Endothelial cell of umbilical vein (primary cell): ENCODE measurements at regions not wholly inside any gene's neighbourhood (a gene's known extent, or its start where the extent isn't known, plus 50 kb on each side); places are given as distances from the start of the nearest gene placed in this dataset.
"Not testable (repeated sequence)": the region's sequence is repeated elsewhere in the genome, so short reads cannot be mapped to it uniquely, and the experiment has no call there.

Experiments
- BruUV-seq: library from RNA; stranded (reverse); fragments of 400-500 nt; replicated peaks from 2 replicates; lab custom pipeline; 2021; lab: Mats Ljungman, UMichigan
- CTCF ChIA-PET: fragments of 300-600, 350-600 bp; sonication (Branson Sonifier 250); formaldehyde crosslinking; loops from one replicate; lab custom pipeline; 2021; ENCODE audit warnings: antibody characterized with exemption, inconsistent platforms; lab: Charles Lee
- POLR2A ChIA-PET: fragments of 300-600, 350-600 bp; sonication (Branson Sonifier 250); formaldehyde crosslinking; loops from one replicate; lab custom pipeline; 2021; ENCODE audit warnings: antibody characterized with exemption, inconsistent platforms; lab: Charles Lee
- DNase-seq: peaks from one replicate; pipeline ENCODE4 v3.0.0-alpha.2; 2011; ENCODE audit warnings: low read depth, low spot score
- FAIRE-seq: peaks from 2 replicates; lab custom pipeline; 2011; peaks lifted over from hg19 to GRCh38; lab: Jason Lieb, UNC
- H2AFZ ChIP-seq: 2 replicates; pipeline ENCODE4 v1.6.0; 2012; ENCODE audit warnings: low read depth, low read length, control low read depth, inconsistent platforms
- H3K27ac ChIP-seq: 2 replicates; pipeline ENCODE4 v1.5.1; 2011; ENCODE audit warnings: low read depth, mild to moderate bottlenecking, control low read depth, low read length, moderate library complexity; ENCODE audit not compliant: insufficient read depth
- H3K27me3 ChIP-seq, 2 experiments: 2 replicates each; pipeline versions ENCODE4 v1.6.0 to v1.6.1; 2011; ENCODE audit warnings: low read length in 2 of 2, mixed read lengths in 1 of 2; ENCODE audit not compliant: control insufficient read depth in 2 of 2, insufficient read depth in 2 of 2
- H3K36me3 ChIP-seq, 2 experiments: 2 replicates in 1 of 2; 3 replicates in 1 of 2; pipeline ENCODE4 v1.5.1; 2011; ENCODE audit warnings: low read length in 2 of 2, mild to moderate bottlenecking in 1 of 2, moderate library complexity in 1 of 2; ENCODE audit not compliant: control insufficient read depth in 2 of 2, insufficient read depth in 2 of 2; ENCODE audit errors: extremely low read depth in 1 of 2
- H3K4me1 ChIP-seq: 3 replicates; pipeline ENCODE4 v1.5.1; 2011; ENCODE audit warnings: mild to moderate bottlenecking, low read length; ENCODE audit not compliant: control insufficient read depth, insufficient read depth; ENCODE audit errors: extremely low read depth
- H3K4me2 ChIP-seq: 2 replicates; pipeline ENCODE4 v1.6.1; 2011; ENCODE audit warnings: low read length, control low read depth, mixed read lengths; ENCODE audit not compliant: insufficient read depth
- H3K4me3 ChIP-seq, 3 experiments: fragments of 200-600 bp in 1 of 3; sonication (generic), shearing (Covaris generic) in 1 of 3; replicated peaks in 1 of 3; 2 replicates each; pipeline ENCODE4 v1.5.1; 2011 to 2016; ENCODE audit warnings: control low read depth in 3 of 3, low read length in 3 of 3, mild to moderate bottlenecking in 2 of 3, inconsistent platforms in 1 of 3, low read depth in 1 of 3, moderate library complexity in 1 of 3; ENCODE audit not compliant: insufficient read depth in 1 of 3
- H3K79me2 ChIP-seq: 2 replicates; pipeline ENCODE4 v1.6.0; 2012; ENCODE audit warnings: low read length, inconsistent platforms; ENCODE audit not compliant: control insufficient read depth, insufficient read depth
- H3K9ac ChIP-seq: replicated peaks from 2 replicates; pipeline ENCODE3; 2011; ENCODE audit warnings: low read length, control low read depth; ENCODE audit not compliant: insufficient read depth; ENCODE audit errors: extremely low read depth
- H3K9me1 ChIP-seq: replicated peaks from 3 replicates; pipeline ENCODE4 v1.6.0; 2011; ENCODE audit warnings: mild to moderate bottlenecking, low read length; ENCODE audit not compliant: control insufficient read depth, insufficient read depth; ENCODE audit errors: extremely low read depth
- H3K9me3 ChIP-seq: replicated peaks from 2 replicates; pipeline ENCODE4 v1.5.1; 2012; ENCODE audit warnings: low read length, inconsistent platforms; ENCODE audit not compliant: control insufficient read depth, insufficient read depth
- H4K20me1 ChIP-seq: replicated peaks from 2 replicates; pipeline ENCODE3; 2011; ENCODE audit warnings: mild to moderate bottlenecking, low read length; ENCODE audit not compliant: control insufficient read depth, insufficient read depth; ENCODE audit errors: extremely low read depth
- EZH2 ChIP-seq: IDR thresholded peaks from 2 replicates; pipeline ENCODE4 v1.6.1; 2012; ENCODE audit warnings: borderline replicate concordance, low read depth, mild to moderate bottlenecking, moderate library complexity, low read length, inconsistent platforms; ENCODE audit not compliant: severe bottlenecking
- FOS ChIP-seq: IDR thresholded peaks from 2 replicates; pipeline ENCODE4 v1.6.1; 2011; ENCODE audit warnings: mild to moderate bottlenecking, low read length, moderate library complexity, borderline replicate concordance; ENCODE audit not compliant: insufficient read depth
- GATA2 ChIP-seq: IDR thresholded peaks from 2 replicates; pipeline ENCODE4 v1.7.0; 2011; ENCODE audit warnings: low read depth, mild to moderate bottlenecking, moderate library complexity, mixed read lengths, low read length; ENCODE audit not compliant: insufficient read length, insufficient read depth
- JUN ChIP-seq: IDR thresholded peaks from 2 replicates; pipeline ENCODE4 v1.6.1; 2011; ENCODE audit warnings: borderline replicate concordance, low read depth; ENCODE audit not compliant: insufficient read length, insufficient read depth
- MAX ChIP-seq: IDR thresholded peaks from 2 replicates; pipeline ENCODE4 v1.6.1; 2011; ENCODE audit not compliant: insufficient read depth, insufficient read length
- MYC ChIP-seq: IDR thresholded peaks from one replicate; pipeline ENCODE4 v1.6.1; 2011; ENCODE audit warnings: mild to moderate bottlenecking, low read depth, low read length
- POLR2A ChIP-seq: IDR thresholded peaks from 2 replicates; pipeline ENCODE4 v1.6.1; 2012; ENCODE audit warnings: low read depth, mild to moderate bottlenecking, control low read depth, low read length
- POLR2AphosphoS5 ChIP-seq: IDR thresholded peaks from 2 replicates; pipeline ENCODE4 v1.6.1; 2012; ENCODE audit warnings: low read depth, mild to moderate bottlenecking, control low read depth, low read length, moderate library complexity; ENCODE audit not compliant: insufficient read depth
- dilution Hi-C: fragments of 300-500 bp; cut with MboI; formaldehyde crosslinking; loops from one replicate; pipeline ENCODE4 v1.15.0; 2019; ENCODE audit warnings: low sequenced_read_pairs; ENCODE audit not compliant: extremely low pct_ligation_motif_present
- intact Hi-C: fragments of 100-400 bp; cut with micrococcal nuclease; formaldehyde crosslinking; loops from one replicate; pipeline ENCODE4 v1.10.0; 2022
- TF ChIP-seq, protein P1 (sequence below), 2 donors: IDR thresholded peaks; 1 replicate in 1 of 2; 2 replicates in 1 of 2; pipeline ENCODE4 v1.5.1; 2011; ENCODE audit warnings: low read length in 2 of 2, mild to moderate bottlenecking in 2 of 2, moderate library complexity in 2 of 2, control low read depth in 1 of 2, inconsistent platforms in 1 of 2, low read depth in 1 of 2; ENCODE audit not compliant: insufficient read depth in 1 of 2; ENCODE audit errors: extremely low read depth in 1 of 2

GRCh38 chr2:37732412-37732811 lies 61.0 kb upstream of the CDC42EP3 start:
- H3K4me2 ChIP-seq, intact Hi-C loops, BruUV-seq, CTCF ChIA-PET, H3K27ac ChIP-seq, DNase-seq, H2AFZ ChIP-seq, H3K36me3 ChIP-seq, H3K9me1 ChIP-seq, H3K9ac ChIP-seq, H3K27me3 ChIP-seq, H3K79me2 ChIP-seq, H3K4me3 ChIP-seq, FAIRE-seq, POLR2A ChIA-PET, H4K20me1 ChIP-seq, dilution Hi-C loops, H3K9me3 ChIP-seq, H3K4me1 ChIP-seq: not testable (repeated sequence)

- Histone ChIP-seq H3K36me3 (no peaks in the 10 kb centered on the region), H3K9me1 (no peaks in the 10 kb centered on the region), H3K27me3 (no peaks in the 10 kb centered on the region), H3K9me3 (no peaks in the 10 kb centered on the region), H3K4me1 (no peaks in the 10 kb centered on the region), H3K27ac (no peak overlapping the region), H3K79me2 (no peaks in the 10 kb centered on the region), H4K20me1 (no peaks in the 10 kb centered on the region), H3K9ac (no peak overlapping the region), H3K4me3 (no peak overlapping the region), H3K4me2 (no peak overlapping the region), H2AFZ (no peak overlapping the region)
- FAIRE-seq (peak; percentile 47), DNase-seq (no peak)
- TF ChIP-seq FOS (no peak), MAX (no peak), POLR2A (no peak), JUN (no peak), MYC (no peak), GATA2 (no peak), POLR2AphosphoS5 (no peak), EZH2 (no peak)
- TF ChIP-seq, protein P1, sequence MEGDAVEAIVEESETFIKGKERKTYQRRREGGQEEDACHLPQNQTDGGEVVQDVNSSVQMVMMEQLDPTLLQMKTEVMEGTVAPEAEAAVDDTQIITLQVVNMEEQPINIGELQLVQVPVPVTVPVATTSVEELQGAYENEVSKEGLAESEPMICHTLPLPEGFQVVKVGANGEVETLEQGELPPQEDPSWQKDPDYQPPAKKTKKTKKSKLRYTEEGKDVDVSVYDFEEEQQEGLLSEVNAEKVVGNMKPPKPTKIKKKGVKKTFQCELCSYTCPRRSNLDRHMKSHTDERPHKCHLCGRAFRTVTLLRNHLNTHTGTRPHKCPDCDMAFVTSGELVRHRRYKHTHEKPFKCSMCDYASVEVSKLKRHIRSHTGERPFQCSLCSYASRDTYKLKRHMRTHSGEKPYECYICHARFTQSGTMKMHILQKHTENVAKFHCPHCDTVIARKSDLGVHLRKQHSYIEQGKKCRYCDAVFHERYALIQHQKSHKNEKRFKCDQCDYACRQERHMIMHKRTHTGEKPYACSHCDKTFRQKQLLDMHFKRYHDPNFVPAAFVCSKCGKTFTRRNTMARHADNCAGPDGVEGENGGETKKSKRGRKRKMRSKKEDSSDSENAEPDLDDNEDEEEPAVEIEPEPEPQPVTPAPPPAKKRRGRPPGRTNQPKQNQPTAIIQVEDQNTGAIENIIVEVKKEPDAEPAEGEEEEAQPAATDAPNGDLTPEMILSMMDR (IDR thresholded peaks at IDR 0.05; ENCODE audit: extremely low read depth in 1 of 2, insufficient read depth in 1 of 2, low read depth in 1 of 2, low read length in 2 of 2) = no peak
- CTCF ChIA-PET = interaction anchor here (0.9 kb wide), 1 partner anchor 12 kb away, joined by 3 read pairs; no protein-coding TSS in a partner anchor
- POLR2A ChIA-PET = no interaction called here
- intact Hi-C loops = no loop called here
- dilution Hi-C loops = no loop called here
- no TSS peak for BruUV-seq
Observed at GRCh38 chr2:37733251-37733650, 61.8 kb upstream of the CDC42EP3 start.

DNA sequence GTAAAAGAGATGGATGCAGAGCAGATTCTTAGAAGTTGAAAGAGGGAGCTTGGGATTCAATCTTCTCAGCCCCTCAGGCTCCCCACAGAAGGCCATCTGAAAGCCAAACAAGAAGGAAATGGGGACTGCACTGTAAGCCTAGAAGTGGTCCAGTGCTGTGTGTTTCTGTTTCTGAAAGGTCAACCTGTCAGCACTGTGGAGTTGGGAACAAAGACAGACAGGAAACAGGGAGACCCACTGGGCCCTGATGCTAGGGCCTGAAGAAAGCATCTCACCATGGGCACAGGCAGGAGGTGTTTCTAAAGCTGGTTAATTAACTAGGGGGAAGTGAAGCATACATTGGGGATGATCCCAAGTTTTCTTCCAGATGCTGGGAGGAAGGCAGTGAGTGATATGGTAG lies 62.5 kb upstream of the CDC42EP3 start:
- CTCF ChIA-PET = interaction anchor here (0.9 to 1.0 kb wide), 2 partner anchors 11 to 319 kb away, joined by 3 read pairs; no protein-coding TSS in a partner anchor
- POLR2A ChIA-PET, H3K9me1 ChIP-seq, H3K4me3 ChIP-seq, intact Hi-C loops, H3K9me3 ChIP-seq, H3K4me2 ChIP-seq, DNase-seq, H3K27me3 ChIP-seq, H3K4me1 ChIP-seq, H3K79me2 ChIP-seq, dilution Hi-C loops, H3K9ac ChIP-seq, H4K20me1 ChIP-seq, BruUV-seq, H3K27ac ChIP-seq, H3K36me3 ChIP-seq, FAIRE-seq, H2AFZ ChIP-seq: not testable (repeated sequence)
